ENCODE measurements at regions not wholly inside any gene's neighbourhood (a gene's known extent, or its start where the extent isn't known, plus 50 kb on each side); places are given as distances from the start of the nearest gene placed in this dataset.
"Not testable (repeated sequence)": the region's sequence is repeated elsewhere in the genome, so short reads cannot be mapped to it uniquely, and the experiment has no call there.

- DNase-seq (ENCODE audit: low spot score) = no peak
Measured at GRCh38 chr16:65769055-65769465, 597.4 kb upstream of the CDH5 start.

GRCh38 chr16:65767125-65767524, 599.4 kb upstream of the CDH5 start:
- DNase-seq (ENCODE audit: low spot score) = no peak

GRCh38 chr16:65763640-65764305, 602.7 kb upstream of the CDH5 start:
- no peak for DNase-seq (ENCODE audit: low spot score)

GRCh38 chr16:65760874-65761273, 605.6 kb upstream of the CDH5 start:
- no peak for DNase-seq (ENCODE audit: low spot score)

GRCh38 chr16:65758620-65759019, 607.9 kb upstream of the CDH5 start:
- no peak for DNase-seq (ENCODE audit: low spot score)

GRCh38 chr16:65757064-65757463, 609.4 kb upstream of the CDH5 start:
- DNase-seq (ENCODE audit: low spot score) = no peak

- no peak for DNase-seq (ENCODE audit: low spot score)
Measured at GRCh38 chr16:65756163-65756562, 610.3 kb upstream of the CDH5 start.

- DNase-seq (ENCODE audit: low spot score) = no peak
Measured at GRCh38 chr16:65754820-65755691, 611.4 kb upstream of the CDH5 start.

GRCh38 chr16:65752522-65752844, 614.0 kb upstream of the CDH5 start:
- DNase-seq (ENCODE audit: low spot score) = no peak

GRCh38 chr16:65751622-65752521, 614.6 kb upstream of the CDH5 start:
- DNase-seq (ENCODE audit: low spot score) = no peak

- DNase-seq (ENCODE audit: low spot score) = no peak
Measured at GRCh38 chr16:65749506-65749905, 617.0 kb upstream of the CDH5 start.

- no peak for DNase-seq (ENCODE audit: low spot score)
Measured at GRCh38 chr16:65746941-65747340, 619.5 kb upstream of the CDH5 start.

- DNase-seq (ENCODE audit: low spot score) = no peak
Measured at GRCh38 chr16:65745201-65745708, 621.2 kb upstream of the CDH5 start.

GRCh38 chr16:65744401-65744800, 622.1 kb upstream of the CDH5 start:
- no peak for DNase-seq (ENCODE audit: low spot score)

- no peak for DNase-seq (ENCODE audit: low spot score)
Measured at GRCh38 chr16:65743558-65743957, 621.7 kb upstream of the CDH11 start.

- no peak for DNase-seq (ENCODE audit: low spot score)
Measured at GRCh38 chr16:65740711-65741110, 618.8 kb upstream of the CDH11 start.

GRCh38 chr16:65739518-65739917, 617.7 kb upstream of the CDH11 start:
- no peak for DNase-seq (ENCODE audit: low spot score)

- no peak for DNase-seq (ENCODE audit: low spot score)
Measured at GRCh38 chr16:65737831-65738230, 616.0 kb upstream of the CDH11 start.

GRCh38 chr16:65735615-65736014, 613.8 kb upstream of the CDH11 start:
- not testable (repeated sequence) for DNase-seq (ENCODE audit: low spot score)

GRCh38 chr16:65733721-65734120, 611.9 kb upstream of the CDH11 start:
- DNase-seq (ENCODE audit: low spot score) = no peak

GRCh38 chr16:65731833-65732232, 610.0 kb upstream of the CDH11 start:
- DNase-seq (ENCODE audit: low spot score) = no peak

- DNase-seq (ENCODE audit: low spot score) = no peak
Measured at GRCh38 chr16:65728652-65729051, 606.8 kb upstream of the CDH11 start.

Data from CD4-positive, alpha-beta T cell treated with Interleukin-2 at 100 ng/mL for 4 hours (primary cell).